Mesodermal cell (in vitro differentiated cells): ENCODE measurements at regions not wholly inside any gene's neighbourhood (a gene's known extent, or its start where the extent isn't known, plus 50 kb on each side); places are given as distances from the start of the nearest gene placed in this dataset.
"Not testable (repeated sequence)": the region's sequence is repeated elsewhere in the genome, so short reads cannot be mapped to it uniquely, and the experiment has no call there.

ENCODE experiments used
- H3K27ac ChIP-seq: 2 replicates; pipeline ENCODE4 v1.7.0; 2013; ENCODE audit warnings: mild to moderate bottlenecking, low read depth, low read length, moderate library complexity; ENCODE audit not compliant: severe bottlenecking
- H3K36me3 ChIP-seq: 2 replicates; pipeline ENCODE4 v1.7.1; 2013; ENCODE audit warnings: mild to moderate bottlenecking, low read length, moderate library complexity; ENCODE audit not compliant: control insufficient read depth, insufficient read depth
- H3K4me1 ChIP-seq: one replicate; pipeline ENCODE4 v1.7.1; 2013; ENCODE audit warnings: mild to moderate bottlenecking, low read length; ENCODE audit not compliant: insufficient read depth, control insufficient read depth, poor library complexity, severe bottlenecking
- H3K4me3 ChIP-seq: 2 replicates; pipeline ENCODE4 v1.7.0; 2013; ENCODE audit warnings: low read length, control low read depth, mild to moderate bottlenecking; ENCODE audit not compliant: insufficient read depth, poor library complexity, severe bottlenecking; ENCODE audit errors: extremely low read depth
- H3K9me3 ChIP-seq: 2 replicates; pipeline ENCODE4 v1.7.1; 2013; ENCODE audit warnings: mild to moderate bottlenecking, low read length, moderate library complexity; ENCODE audit not compliant: control insufficient read depth
- WGBS, 2 experiments: methylation state at CpG; one replicate each; pipeline ENCODE4 v1.1.5; 2013; ENCODE audit warnings: missing lambda C conversion rate in 2 of 2; ENCODE audit not compliant: insufficient coverage in 2 of 2; 5-methylcytosine and 5-hydroxymethylcytosine counted together

DNA sequence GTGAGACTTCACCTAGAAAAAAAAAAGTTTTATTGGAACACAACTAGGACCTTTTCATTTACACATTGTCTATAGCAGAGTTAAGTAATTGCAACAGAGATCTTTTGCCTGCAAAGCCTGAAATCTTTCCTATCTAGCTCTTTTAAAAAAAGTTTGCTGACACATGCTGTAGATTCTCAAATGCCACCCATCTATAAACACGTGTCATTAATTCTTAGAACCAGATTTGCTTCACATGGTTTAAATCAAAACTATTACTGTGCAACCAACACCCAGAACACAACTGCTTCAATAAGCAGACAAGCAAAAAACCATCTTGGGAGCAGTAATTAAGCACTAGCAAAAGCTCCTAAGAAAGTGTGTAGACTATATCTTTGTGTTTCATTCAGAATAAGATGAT lies 55.0 kb downstream of the OXSM start:
- no peaks in the 10 kb centered on the region for H3K4me1 ChIP-seq
- H3K27ac ChIP-seq, result no peak overlapping the region
- WGBS, 2 experiments, result 100% methylated on average over 1 of the region's 1 CpG; no CpG with 5 or more reads in 1 of the 2 experiments
- no peaks in the 10 kb centered on the region for H3K36me3 ChIP-seq
- no peak overlapping the region for H3K4me3 ChIP-seq
- no peaks in the 10 kb centered on the region for H3K9me3 ChIP-seq

GRCh38 chr3:25846282-25846681 lies 56.4 kb downstream of the OXSM start:
- no peak overlapping the region for H3K27ac ChIP-seq
- no CpG with 5 or more reads among the region's 1 CpG for WGBS, 2 experiments
- H3K9me3 ChIP-seq, result no peaks in the 10 kb centered on the region
- no peak overlapping the region for H3K4me3 ChIP-seq
- no peaks in the 10 kb centered on the region for H3K36me3 ChIP-seq
- H3K4me1 ChIP-seq, result no peaks in the 10 kb centered on the region

- no peaks in the 10 kb centered on the region for H3K9me3 ChIP-seq
- no peak overlapping the region for H3K4me3 ChIP-seq
- 100% methylated on average over 1 to 2 of the region's 6 CpGs for WGBS, 2 experiments
- H3K4me1 ChIP-seq, result no peaks in the 10 kb centered on the region
- no peaks in the 10 kb centered on the region for H3K36me3 ChIP-seq
- no peak overlapping the region for H3K27ac ChIP-seq
Measured at GRCh38 chr3:25849091-25849490, 59.2 kb downstream of the OXSM start.

GRCh38 chr3:25849641-25850385 lies 59.9 kb downstream of the OXSM start:
- H3K27ac ChIP-seq, result no peak overlapping the region
- no peaks in the 10 kb centered on the region for H3K36me3 ChIP-seq
- WGBS, 2 experiments, result 87 to 92% methylated on average over 3 to 4 of the region's 7 CpGs
- no peaks in the 10 kb centered on the region for H3K4me1 ChIP-seq
- H3K4me3 ChIP-seq, result no peak overlapping the region
- H3K9me3 ChIP-seq, result no peaks in the 10 kb centered on the region

DNA sequence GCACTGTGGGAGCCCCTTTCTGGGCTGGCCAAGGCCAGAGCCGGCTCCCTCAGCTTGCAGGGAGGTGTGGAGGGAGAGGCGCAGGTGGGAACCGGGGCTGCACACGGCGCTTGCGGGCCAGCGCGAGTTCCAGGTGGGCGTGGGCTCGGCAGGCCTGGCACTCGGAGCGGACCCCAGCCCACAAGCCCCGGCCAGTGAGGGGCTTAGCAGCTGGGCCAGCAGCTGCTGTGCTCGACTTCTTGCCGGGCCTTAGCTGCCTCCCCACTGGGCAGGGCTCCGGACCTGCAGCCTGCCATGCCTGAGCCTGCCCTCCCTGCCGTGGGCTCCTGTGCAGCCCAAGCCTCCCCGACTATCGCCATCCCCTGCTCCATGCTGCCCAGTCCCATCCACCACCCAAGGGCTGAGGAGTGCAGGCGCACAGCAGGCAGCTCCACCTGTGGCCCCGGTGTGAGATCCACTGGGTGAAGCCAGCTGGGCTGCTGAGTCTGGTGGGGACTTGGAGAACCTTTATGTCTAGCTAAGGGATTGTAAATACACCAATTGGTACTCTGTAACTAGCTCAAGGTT lies 61.9 kb downstream of the OXSM start:
- H3K4me1 ChIP-seq, H3K4me3 ChIP-seq, H3K27ac ChIP-seq, H3K9me3 ChIP-seq, H3K36me3 ChIP-seq: not testable (repeated sequence)
- WGBS, 2 experiments, result 95 to 97% methylated on average over 15 to 16 of the region's 21 CpGs

DNA sequence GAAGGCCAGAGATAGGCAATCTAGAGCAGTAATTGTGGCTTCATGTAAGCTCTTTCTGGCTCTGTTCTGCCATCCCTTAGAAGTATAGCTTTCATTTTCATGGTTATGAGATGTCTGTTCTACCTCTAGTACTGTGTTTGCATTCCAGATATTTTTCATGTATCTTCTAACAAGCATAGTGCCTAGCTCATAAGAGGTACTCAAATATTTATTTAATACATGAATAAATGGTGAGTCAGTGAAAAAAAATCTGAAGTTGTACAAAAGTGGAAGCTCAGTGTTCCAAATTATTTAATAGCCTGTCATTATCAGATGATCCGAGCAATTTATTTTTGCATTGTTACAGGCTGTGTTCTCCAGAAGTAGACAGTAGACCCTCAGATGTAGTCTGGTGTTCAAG lies 64.3 kb downstream of the OXSM start:
- Histone ChIP-seq H3K4me1 (no peaks in the 10 kb centered on the region), H3K36me3 (no peaks in the 10 kb centered on the region), H3K27ac (no peak overlapping the region), H3K4me3 (no peak overlapping the region), H3K9me3 (no peaks in the 10 kb centered on the region)
- WGBS, 2 experiments, result 83 to 100% methylated on average over 1 of the region's 1 CpG

DNA sequence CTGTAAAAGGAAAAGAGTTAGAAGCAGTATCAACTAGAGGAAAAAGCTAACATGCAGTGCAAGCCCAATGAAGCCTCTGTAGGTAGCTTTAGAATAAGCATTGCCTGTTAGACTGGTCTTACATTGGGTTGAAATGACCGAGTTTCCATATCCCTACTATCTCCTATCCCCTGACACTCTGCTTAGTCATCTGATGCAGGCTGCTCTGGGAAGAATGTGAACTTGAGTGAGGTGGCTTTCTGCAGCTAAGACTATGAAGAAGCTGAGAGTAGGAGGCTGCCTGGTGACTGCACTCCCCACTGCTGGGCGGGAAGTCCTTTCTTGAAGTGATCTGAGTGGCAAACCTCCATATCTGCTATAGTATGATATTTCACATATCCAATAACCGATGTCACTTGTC lies 64.7 kb downstream of the OXSM start:
- no peaks in the 10 kb centered on the region for H3K4me1 ChIP-seq
- WGBS, 2 experiments, result no CpG with 5 or more reads among the region's 3 CpGs
- no peak overlapping the region for H3K4me3 ChIP-seq
- no peaks in the 10 kb centered on the region for H3K9me3 ChIP-seq
- H3K27ac ChIP-seq, result no peak overlapping the region
- no peaks in the 10 kb centered on the region for H3K36me3 ChIP-seq

DNA sequence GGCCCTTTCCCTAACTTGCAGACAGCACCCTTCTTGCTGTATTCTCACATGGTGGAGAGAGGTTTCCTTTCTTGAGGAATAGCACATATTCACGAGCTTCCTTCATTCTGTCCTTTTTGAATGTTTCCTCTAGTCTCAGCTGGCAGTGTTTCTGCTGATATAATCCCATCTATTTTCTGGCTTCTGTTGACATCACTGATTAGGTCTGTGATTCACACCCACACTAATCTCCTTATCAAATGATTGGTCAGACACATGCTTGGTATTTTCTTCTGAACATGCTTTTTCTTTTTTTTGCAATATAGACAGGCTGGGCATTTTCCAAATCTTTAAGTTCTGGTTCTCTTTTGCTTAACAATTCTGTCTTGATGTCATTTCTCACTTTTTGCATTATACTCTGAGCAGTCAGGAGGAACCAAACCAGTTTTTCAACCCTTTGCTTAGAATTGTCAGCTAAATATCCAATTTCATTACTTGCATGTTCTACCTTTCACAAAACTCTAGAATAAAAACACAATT lies 65.4 kb downstream of the OXSM start:
- Histone ChIP-seq H3K4me1 (no peaks in the 10 kb centered on the region), H3K9me3 (peaks cover 5% of the 10 kb centered on the region), H3K36me3 (no peaks in the 10 kb centered on the region), H3K27ac (no peak overlapping the region), H3K4me3 (no peak overlapping the region)
- 71 to 88% methylated on average over 1 of the region's 1 CpG for WGBS, 2 experiments

DNA sequence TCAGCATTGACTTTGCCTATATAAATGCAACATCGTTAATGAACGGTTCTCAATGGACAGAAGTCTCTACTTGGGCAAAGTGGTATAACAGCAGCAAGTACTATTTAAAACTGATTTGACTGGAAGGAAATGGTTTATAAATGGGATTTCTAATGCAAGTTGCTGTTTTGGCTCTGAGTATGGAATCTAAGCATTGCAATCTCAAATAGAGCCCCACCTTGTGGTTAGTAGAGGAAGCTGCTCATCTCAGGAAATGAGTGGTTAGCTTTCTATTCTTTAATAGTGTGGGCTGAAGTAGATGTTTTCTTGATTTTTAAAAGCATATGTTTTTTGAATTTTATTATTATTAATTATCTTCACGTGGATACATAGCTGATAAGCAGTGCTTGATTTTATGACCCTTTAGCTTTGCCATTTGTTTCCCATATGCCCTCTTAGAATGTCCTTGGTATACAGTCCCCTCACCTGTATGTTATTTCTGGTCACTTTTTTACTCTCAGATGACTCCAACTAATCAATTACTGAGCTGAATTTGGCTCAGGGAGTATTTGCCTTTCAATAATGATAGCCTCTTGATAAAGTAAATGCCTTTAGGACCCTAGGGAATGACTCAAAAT lies 67.1 kb downstream of the OXSM start:
- Histone ChIP-seq H3K4me1 (no peaks in the 10 kb centered on the region), H3K4me3 (no peak overlapping the region), H3K36me3 (no peaks in the 10 kb centered on the region), H3K27ac (no peak overlapping the region), H3K9me3 (peaks cover 5% of the 10 kb centered on the region)
- 79 to 83% methylated on average over 2 of the region's 3 CpGs for WGBS, 2 experiments

GRCh38 chr3:25861566-25861965 lies 71.7 kb downstream of the OXSM start:
- Histone ChIP-seq H3K27ac (no peak overlapping the region), H3K4me3 (no peak overlapping the region), H3K36me3 (no peaks in the 10 kb centered on the region), H3K4me1 (no peaks in the 10 kb centered on the region), H3K9me3 (peaks cover 5% of the 10 kb centered on the region)
- WGBS, 2 experiments, result 83% methylated on average over 1 of the region's 1 CpG; no CpG with 5 or more reads in 1 of the 2 experiments

DNA sequence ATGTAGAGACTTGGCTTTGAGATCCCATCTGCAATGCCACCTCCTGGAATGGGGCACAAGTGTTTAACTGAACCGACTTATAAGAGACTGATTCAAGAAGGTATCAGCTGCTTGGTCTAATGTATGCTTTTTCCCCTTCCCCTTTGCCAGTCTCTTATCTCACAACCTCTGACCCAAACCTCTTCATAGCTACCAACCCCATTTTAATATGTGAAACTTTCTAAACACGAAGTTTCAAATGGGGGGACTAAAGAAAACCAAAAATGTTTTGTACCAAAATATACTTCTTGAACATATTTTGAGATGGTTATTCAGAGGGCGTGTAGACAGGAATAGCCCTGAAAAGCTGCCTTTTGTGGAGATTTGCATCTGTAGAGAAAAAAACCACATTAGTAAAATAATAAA lies 73.1 kb downstream of the OXSM start:
- Histone ChIP-seq H3K36me3 (no peaks in the 10 kb centered on the region), H3K9me3 (peaks cover 5% of the 10 kb centered on the region), H3K4me3 (no peak overlapping the region), H3K4me1 (no peaks in the 10 kb centered on the region), H3K27ac (no peak overlapping the region)
- 100% methylated on average over 1 of the region's 3 CpGs; no CpG with 5 or more reads in 1 of the 2 experiments for WGBS, 2 experiments
